ENCODE measurements at regions not wholly inside any gene's neighbourhood (a gene's known extent, or its start where the extent isn't known, plus 50 kb on each side); places are given as distances from the start of the nearest gene placed in this dataset.

DNA sequence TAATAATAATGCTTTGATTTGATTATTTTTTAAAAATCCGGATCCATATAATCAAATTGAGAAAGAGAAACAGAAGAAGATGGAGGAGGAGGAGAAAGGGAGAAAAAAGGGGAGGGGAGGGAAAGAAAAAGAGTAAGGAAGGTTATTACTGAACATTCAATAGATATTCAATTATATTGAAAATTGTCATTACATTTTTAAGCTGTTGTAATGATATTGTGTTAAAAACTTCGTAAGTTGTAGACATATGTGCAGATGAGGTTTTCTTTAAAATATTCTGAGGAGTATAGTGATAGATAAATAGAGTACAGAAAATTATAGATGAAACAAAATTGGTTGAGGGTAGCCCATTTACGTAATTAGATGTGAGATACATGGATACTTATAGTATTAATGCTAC lies 933.0 kb upstream of the PHF14 start:
- TF ChIP-seq, protein P1, sequence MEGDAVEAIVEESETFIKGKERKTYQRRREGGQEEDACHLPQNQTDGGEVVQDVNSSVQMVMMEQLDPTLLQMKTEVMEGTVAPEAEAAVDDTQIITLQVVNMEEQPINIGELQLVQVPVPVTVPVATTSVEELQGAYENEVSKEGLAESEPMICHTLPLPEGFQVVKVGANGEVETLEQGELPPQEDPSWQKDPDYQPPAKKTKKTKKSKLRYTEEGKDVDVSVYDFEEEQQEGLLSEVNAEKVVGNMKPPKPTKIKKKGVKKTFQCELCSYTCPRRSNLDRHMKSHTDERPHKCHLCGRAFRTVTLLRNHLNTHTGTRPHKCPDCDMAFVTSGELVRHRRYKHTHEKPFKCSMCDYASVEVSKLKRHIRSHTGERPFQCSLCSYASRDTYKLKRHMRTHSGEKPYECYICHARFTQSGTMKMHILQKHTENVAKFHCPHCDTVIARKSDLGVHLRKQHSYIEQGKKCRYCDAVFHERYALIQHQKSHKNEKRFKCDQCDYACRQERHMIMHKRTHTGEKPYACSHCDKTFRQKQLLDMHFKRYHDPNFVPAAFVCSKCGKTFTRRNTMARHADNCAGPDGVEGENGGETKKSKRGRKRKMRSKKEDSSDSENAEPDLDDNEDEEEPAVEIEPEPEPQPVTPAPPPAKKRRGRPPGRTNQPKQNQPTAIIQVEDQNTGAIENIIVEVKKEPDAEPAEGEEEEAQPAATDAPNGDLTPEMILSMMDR (IDR thresholded peaks at IDR 0.05; ENCODE audit: control extremely low read depth, extremely low read depth, low read depth, missing control alignments), result no peak
- ChIA-PET POLR2A (no interaction called here), CTCF (no interaction called here)
- DNase-seq (ENCODE audit: extremely low spot score), result no peak

- TF ChIP-seq, protein P1 (IDR thresholded peaks at IDR 0.05; ENCODE audit: control extremely low read depth, extremely low read depth, low read depth, missing control alignments), result no peak
- CTCF ChIA-PET, result no interaction called here
- DNase-seq (ENCODE audit: extremely low spot score), result no peak
- POLR2A ChIA-PET, result no interaction called here
These were observed 902.8 kb upstream of the PHF14 start for GRCh38 chr7:10070899-10071298.

- no peak for DNase-seq (ENCODE audit: extremely low spot score)
- ChIA-PET POLR2A (no interaction called here), CTCF (no interaction called here)
- TF ChIP-seq, protein P1 (IDR thresholded peaks at IDR 0.05; ENCODE audit: control extremely low read depth, extremely low read depth, low read depth, missing control alignments), result no peak
These were observed 897.8 kb upstream of the PHF14 start for GRCh38 chr7:10075866-10076265.

- no peak for DNase-seq (ENCODE audit: extremely low spot score)
- TF ChIP-seq, protein P1 (IDR thresholded peaks at IDR 0.05; ENCODE audit: control extremely low read depth, extremely low read depth, low read depth, missing control alignments), result no peak
- CTCF ChIA-PET, result no interaction called here
- POLR2A ChIA-PET, result no interaction called here
These were observed 896.9 kb upstream of the PHF14 start for GRCh38 chr7:10076660-10077300.

DNA sequence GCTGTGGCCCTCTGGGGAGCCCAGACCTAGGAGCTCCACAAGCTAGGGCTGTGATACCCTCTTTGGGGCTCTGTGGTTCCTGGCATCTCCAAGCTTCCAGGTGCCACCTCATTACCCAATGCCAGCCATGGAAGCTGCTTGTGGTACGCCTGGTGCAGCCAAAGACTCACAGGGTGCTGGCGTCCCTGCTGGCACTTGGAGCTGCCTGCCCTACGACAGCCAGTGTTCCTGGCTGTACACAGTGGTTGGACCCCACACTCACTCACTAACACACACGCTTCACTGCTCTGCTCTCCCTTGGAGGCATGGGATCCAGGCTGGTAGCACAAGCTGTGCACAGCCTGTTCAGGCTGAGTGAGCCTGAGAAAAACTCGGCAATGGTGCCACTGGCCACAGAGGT lies 894.1 kb upstream of the PHF14 start:
- DNase-seq (ENCODE audit: extremely low spot score), result no peak
- TF ChIP-seq, protein P1 (IDR thresholded peaks at IDR 0.05; ENCODE audit: control extremely low read depth, extremely low read depth, low read depth, missing control alignments), result no peak
- ChIA-PET CTCF (interaction anchor here (1.2 to 1.5 kb wide), 2 partner anchors 21 to 54 kb away, joined by 3 read pairs; no protein-coding TSS in a partner anchor), POLR2A (no interaction called here)

- no peak for DNase-seq (ENCODE audit: extremely low spot score)
- CTCF ChIA-PET, result no interaction called here
- TF ChIP-seq, protein P1 (IDR thresholded peaks at IDR 0.05; ENCODE audit: control extremely low read depth, extremely low read depth, low read depth, missing control alignments), result no peak
- POLR2A ChIA-PET, result no interaction called here
These were observed 890.8 kb upstream of the PHF14 start for GRCh38 chr7:10082896-10083295.
